ENCODE measurements at regions not wholly inside any gene's neighbourhood (a gene's known extent, or its start where the extent isn't known, plus 50 kb on each side); places are given as distances from the start of the nearest gene placed in this dataset.

DNA sequence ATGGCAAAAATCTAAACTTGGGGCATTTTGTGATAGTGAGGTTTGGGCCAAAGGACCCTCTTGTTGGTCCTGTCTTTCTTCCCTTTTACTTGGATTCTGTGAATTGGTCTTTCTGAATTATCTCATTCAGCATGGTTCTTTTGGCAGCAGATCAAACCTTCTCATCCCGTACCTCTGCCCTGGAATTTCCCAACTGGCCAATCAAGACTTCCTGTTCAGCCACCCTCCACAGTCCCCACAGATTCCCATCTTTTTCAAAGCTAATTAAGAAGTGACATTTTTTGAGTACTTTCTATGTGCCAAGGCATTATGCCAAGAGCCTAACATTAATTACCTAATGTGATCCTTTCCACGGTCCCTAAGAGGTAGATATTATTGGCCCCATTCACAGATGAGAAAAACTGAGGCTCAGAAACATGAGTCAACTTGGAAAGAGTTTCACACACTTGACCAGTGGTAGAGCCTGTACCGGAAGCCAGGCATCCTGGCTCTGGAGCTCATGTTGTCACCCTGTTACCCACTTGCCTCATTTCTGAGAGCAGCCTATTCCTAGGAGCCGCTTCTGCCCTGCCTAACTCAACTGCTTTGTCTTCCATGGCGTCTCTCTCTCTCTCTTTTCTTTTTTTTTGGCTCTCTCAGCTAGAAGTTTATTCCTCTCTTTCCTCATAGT is 135.9 kb downstream of the C12orf75 start:
- POLR2A ChIA-PET, result no interaction called here

More for the DNA sequence above, 135.9 kb downstream of the C12orf75 start:
- Histone ChIP-seq H3K4me3 (no peak overlapping the region), H3K9me3 (replicated peaks; ENCODE audit: control insufficient read depth, insufficient read depth, low read length) (no peaks in the 10 kb centered on the region), H2AFZ (ENCODE audit: control insufficient read depth, low read depth, low read length) (no peak overlapping the region), H3K4me2 (ENCODE audit: control insufficient read depth, insufficient read depth) (no peak overlapping the region), H3K4me1 (ENCODE audit: control insufficient read depth, insufficient read depth, low read length) (no peaks in the 10 kb centered on the region), H3K27me3 (replicated peaks in 1 of 2; ENCODE audit: control insufficient read depth in 2 of 2, insufficient read depth in 2 of 2, low read length in 1 of 2) (peaks cover 0 to 2% of the 10 kb centered on the region in 2 experiments; a peak in 1 of 4 replicates), H3K79me2 (ENCODE audit: control insufficient read depth, insufficient read depth, low read length) (no peaks in the 10 kb centered on the region), H3K9ac (ENCODE audit: control insufficient read depth, insufficient read depth, low read length) (no peak overlapping the region), H3K36me3 (ENCODE audit: control insufficient read depth in 2 of 2, insufficient read depth in 2 of 2, low read length in 1 of 2) (no peaks in the 10 kb centered on the region), H4K20me1 (ENCODE audit: control insufficient read depth, insufficient read depth) (no peaks in the 10 kb centered on the region), H3K27ac (ENCODE audit: control insufficient read depth, insufficient read depth) (no peak overlapping the region)
- 27% methylated on average over 5 of the region's 5 CpGs for WGBS (ENCODE audit: insufficient coverage, insufficient replicate concordance, low lambda C conversion rate, missing lambda C conversion rate)
- intact Hi-C loops (cut with micrococcal nuclease; ENCODE audit: unreplicated experiment), result no loop called here
- TF ChIP-seq, protein P1, sequence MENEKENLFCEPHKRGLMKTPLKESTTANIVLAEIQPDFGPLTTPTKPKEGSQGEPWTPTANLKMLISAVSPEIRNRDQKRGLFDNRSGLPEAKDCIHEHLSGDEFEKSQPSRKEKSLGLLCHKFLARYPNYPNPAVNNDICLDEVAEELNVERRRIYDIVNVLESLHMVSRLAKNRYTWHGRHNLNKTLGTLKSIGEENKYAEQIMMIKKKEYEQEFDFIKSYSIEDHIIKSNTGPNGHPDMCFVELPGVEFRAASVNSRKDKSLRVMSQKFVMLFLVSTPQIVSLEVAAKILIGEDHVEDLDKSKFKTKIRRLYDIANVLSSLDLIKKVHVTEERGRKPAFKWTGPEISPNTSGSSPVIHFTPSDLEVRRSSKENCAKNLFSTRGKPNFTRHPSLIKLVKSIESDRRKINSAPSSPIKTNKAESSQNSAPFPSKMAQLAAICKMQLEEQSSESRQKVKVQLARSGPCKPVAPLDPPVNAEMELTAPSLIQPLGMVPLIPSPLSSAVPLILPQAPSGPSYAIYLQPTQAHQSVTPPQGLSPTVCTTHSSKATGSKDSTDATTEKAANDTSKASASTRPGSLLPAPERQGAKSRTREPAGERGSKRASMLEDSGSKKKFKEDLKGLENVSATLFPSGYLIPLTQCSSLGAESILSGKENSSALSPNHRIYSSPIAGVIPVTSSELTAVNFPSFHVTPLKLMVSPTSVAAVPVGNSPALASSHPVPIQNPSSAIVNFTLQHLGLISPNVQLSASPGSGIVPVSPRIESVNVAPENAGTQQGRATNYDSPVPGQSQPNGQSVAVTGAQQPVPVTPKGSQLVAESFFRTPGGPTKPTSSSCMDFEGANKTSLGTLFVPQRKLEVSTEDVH (IDR thresholded peaks at IDR 0.05; ENCODE audit: low read depth, partially characterized antibody), result no peak
- no peak for TF ChIP-seq MTA3 (IDR thresholded peaks at IDR 0.05; ENCODE audit: borderline replicate concordance, low read length)
- no peak for TF ChIP-seq FOXM1 (IDR thresholded peaks at IDR 0.05; ENCODE audit: low read depth, low read length)
- TF ChIP-seq SUPT20H (IDR thresholded peaks at IDR 0.05; ENCODE audit: borderline replicate concordance, control insufficient read depth, low read depth, low read length), result no peak
- no peak for TF ChIP-seq PAX5 (IDR thresholded peaks at IDR 0.05; ENCODE audit: borderline replicate concordance, low read depth, low read length)
- TF ChIP-seq, protein P2, sequence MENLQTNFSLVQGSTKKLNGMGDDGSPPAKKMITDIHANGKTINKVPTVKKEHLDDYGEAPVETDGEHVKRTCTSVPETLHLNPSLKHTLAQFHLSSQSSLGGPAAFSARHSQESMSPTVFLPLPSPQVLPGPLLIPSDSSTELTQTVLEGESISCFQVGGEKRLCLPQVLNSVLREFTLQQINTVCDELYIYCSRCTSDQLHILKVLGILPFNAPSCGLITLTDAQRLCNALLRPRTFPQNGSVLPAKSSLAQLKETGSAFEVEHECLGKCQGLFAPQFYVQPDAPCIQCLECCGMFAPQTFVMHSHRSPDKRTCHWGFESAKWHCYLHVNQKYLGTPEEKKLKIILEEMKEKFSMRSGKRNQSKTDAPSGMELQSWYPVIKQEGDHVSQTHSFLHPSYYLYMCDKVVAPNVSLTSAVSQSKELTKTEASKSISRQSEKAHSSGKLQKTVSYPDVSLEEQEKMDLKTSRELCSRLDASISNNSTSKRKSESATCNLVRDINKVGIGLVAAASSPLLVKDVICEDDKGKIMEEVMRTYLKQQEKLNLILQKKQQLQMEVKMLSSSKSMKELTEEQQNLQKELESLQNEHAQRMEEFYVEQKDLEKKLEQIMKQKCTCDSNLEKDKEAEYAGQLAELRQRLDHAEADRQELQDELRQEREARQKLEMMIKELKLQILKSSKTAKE (IDR thresholded peaks at IDR 0.05; ENCODE audit: low read depth, poor library complexity, severe bottlenecking), result no peak
- TF ChIP-seq, protein P3, sequence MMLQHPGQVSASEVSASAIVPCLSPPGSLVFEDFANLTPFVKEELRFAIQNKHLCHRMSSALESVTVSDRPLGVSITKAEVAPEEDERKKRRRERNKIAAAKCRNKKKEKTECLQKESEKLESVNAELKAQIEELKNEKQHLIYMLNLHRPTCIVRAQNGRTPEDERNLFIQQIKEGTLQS (IDR thresholded peaks at IDR 0.05; ENCODE audit: borderline replicate concordance, extremely low read depth, low read depth, low read length), result no peak
- TF ChIP-seq WRNIP1 (IDR thresholded peaks at IDR 0.05; ENCODE audit: borderline replicate concordance, low read depth, low read length), result no peak
- no peak for TF ChIP-seq EGR1 (IDR thresholded peaks at IDR 0.05; ENCODE audit: borderline replicate concordance in 1 of 2, low read depth in 2 of 2, low read length in 2 of 2)
- TF ChIP-seq, protein P4, sequence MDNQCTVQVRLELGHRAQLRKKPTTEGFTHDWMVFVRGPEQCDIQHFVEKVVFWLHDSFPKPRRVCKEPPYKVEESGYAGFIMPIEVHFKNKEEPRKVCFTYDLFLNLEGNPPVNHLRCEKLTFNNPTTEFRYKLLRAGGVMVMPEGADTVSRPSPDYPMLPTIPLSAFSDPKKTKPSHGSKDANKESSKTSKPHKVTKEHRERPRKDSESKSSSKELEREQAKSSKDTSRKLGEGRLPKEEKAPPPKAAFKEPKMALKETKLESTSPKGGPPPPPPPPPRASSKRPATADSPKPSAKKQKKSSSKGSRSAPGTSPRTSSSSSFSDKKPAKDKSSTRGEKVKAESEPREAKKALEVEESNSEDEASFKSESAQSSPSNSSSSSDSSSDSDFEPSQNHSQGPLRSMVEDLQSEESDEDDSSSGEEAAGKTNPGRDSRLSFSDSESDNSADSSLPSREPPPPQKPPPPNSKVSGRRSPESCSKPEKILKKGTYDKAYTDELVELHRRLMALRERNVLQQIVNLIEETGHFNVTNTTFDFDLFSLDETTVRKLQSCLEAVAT (IDR thresholded peaks at IDR 0.05), result no peak
- no peak for TF ChIP-seq SMAD5 (IDR thresholded peaks at IDR 0.05; ENCODE audit: low read depth)
- no peak for TF ChIP-seq ZNF24 (IDR thresholded peaks at IDR 0.05)
- TF ChIP-seq SUZ12 (IDR thresholded peaks at IDR 0.05; ENCODE audit: unreplicated experiment), result no peak
- no peak for TF ChIP-seq GATAD2B (conservative IDR thresholded peaks at IDR 0.05; ENCODE audit: low read depth)
- no peak for TF ChIP-seq POLR2AphosphoS5 (IDR thresholded peaks at IDR 0.05; ENCODE audit: low read length)
- in situ Hi-C loops (cut with MboI), result no loop called here
- ChIA-PET CTCF (no interaction called here), RAD21 (ENCODE audit: unreplicated experiment) (no interaction called here), SMC1A (ENCODE audit: uncharacterized antibody, unreplicated experiment) (no interaction called here)
- ATAC-seq, result no peak
- DNase-seq (ENCODE audit: low read depth, low spot score), result no peak
- BruUV-seq (replicated peaks), result no TSS peak
- FAIRE-seq, result no peak
